GM19455 (cell line): ENCODE measurements at regions not wholly inside any gene's neighbourhood (a gene's known extent, or its start where the extent isn't known, plus 50 kb on each side); places are given as distances from the start of the nearest gene placed in this dataset.
A peak's percentile ranks its signal among the peaks of the same experiment; 100 is the strongest.

Experiments
- ATAC-seq: cut with Tn5 transposase; IDR thresholded peaks from one replicate; pipeline ENCODE4 v1.9.1; 2021; ENCODE audit not compliant: unreplicated experiment

DNA sequence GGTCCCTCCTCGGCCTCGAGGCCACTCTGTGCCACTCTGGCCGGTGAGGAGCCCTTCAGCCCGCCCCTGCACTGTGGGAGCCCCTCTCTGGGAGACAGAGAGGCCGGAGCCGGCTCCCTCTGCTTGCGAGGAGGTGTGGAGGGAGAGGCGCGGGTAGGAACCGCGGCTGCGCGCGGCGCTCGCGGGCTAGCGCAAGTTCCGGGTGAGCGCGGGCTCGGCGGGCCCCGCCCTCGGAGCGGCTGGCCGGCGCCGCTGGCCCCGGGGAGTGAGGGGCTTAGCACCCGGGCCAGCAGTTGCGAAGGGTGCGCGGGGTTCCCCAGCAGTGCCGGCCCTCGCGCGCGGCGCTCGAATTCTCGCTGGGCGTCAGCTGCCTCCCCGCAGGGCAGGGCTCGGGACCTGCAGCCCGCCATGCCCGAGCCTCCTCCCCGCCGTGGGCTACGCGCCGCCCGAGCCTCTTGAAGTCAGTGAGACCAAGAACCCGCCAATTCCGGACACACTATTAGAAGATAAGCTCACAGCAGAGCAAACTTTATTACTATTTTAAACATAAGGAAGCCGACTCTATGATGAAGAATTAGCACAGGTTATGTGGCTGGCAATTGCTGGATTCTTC lies 825.8 kb upstream of the FANCL start:
- no peak for ATAC-seq

DNA sequence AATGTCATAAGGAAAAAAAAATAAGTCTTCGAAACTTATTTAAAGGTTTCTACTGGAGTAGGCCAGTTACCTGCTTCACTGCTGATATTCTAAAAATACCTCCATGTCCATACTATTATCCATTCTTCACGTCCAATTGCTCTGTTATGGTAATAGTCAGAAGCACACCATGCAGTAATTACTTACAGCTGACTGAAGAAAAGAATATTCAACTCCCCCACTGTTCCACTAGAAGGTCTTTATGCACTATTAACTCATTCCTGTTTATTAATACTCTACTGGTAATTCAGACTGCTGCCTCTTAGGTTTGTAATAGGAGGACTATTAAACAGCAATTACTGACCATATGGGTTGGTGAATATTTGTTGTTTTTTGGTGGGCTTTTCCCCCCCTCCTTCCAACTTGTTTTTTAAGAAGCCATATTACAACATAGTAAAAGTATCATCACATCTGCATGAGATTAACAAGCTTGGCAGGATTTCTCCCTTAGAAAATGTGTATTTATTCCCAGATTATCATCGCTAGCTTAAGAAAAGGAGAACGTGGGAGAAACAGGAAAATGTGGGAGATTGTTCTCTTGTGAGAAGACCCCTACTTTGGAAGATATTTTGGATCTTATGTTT lies 806.4 kb upstream of the FANCL start:
- no peak for ATAC-seq

DNA sequence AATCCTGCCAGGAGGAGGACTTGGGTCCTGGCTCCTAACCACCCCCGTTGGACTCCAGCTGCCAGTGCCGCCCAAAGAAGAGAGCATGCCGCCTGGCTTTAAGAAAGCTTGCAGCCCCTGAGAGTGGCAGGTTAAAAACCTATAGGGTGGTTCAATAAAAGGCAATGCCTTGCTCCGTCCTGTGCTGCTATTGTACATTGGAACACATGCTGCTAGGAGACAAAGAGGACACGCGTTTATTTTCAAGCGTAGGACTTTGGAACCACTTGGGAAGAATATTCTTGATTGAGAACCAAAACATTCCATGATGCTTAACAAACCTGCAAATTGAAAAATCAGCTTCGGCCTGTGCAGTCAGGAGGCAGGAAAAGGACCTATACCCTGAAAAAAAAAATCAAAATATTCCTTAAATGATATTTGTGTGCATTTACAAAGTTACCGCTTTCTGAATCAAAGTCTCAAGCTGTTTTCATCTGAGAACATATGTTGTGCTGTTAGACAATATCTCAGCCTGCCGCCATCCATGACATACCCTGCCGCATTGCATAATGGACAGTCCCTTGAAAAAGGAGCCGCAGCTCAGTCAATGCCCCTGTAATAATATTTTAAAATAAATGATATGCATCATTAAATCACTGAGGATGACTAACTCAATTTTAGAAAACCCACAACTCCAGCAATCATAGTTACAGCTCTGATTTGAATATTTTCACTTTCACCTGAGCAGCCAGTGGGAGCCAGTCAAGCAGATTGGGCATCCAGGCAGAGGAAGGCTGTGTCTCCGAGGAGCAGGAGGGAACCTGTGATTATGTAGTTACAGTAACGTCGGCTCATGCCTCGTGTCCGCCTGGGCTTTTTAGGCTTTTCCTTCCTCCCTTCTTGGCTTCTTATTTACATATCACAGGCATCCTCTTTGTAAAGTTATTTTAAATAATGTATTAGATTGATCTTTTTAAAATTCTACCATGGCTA lies 805.6 kb upstream of the FANCL start:
- ATAC-seq = no peak

DNA sequence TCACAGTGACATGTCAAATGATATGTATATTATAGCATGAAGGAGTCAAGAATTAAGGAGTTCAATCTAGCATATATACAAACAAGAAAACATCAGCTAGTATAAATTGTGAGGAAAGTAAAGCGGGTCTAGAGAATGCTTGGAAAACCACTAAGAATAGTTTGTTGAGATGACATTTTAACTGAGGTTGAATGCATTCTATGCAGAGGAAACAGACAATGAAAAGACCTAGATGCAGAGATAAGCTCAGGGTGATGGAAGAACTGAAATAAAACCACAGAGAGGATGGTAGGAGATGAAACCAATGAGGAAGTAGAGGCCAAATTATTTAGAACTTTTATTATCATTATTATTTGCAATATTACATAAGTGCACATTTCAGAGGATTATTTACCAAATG lies 803.6 kb upstream of the FANCL start:
- no peak for ATAC-seq

DNA sequence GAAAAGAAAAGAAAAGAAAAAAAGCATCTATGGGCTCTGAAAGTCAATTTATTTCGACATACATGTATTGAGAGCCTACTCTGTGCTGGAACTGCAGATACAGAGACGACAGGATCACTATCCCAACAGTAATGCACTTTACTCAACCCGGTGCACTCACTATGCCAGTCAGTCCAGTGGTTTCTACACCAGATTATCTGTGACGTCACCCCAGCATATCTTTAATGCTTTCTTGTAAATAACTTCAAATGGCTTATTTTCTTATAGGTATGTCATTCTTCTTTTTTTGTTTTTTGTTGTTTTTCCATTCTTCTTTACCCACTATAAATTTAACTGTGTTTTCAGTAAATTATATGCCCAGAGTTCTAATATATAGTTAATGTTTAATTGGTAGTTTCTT lies 800.0 kb upstream of the FANCL start:
- ATAC-seq = no peak

DNA sequence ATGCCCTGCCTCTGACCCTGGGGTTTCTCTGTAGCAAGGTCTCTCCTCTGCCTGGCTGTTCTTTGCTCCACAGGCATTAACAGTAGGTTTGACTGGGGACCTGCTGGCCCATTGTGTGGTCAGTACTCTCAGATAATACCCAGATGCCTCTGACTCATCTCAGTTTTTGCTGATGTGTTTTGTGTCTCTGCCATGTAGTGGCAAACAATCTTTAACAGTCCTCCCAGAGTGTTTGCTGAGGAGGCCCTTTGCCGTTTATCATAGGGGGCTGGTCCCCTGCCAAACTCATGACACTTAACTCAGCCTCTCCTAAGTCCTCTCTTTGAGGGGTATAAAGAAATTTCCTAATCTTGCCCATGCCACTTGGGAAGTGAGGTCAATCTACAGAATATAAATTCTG lies 793.7 kb upstream of the FANCL start:
- no peak for ATAC-seq

DNA sequence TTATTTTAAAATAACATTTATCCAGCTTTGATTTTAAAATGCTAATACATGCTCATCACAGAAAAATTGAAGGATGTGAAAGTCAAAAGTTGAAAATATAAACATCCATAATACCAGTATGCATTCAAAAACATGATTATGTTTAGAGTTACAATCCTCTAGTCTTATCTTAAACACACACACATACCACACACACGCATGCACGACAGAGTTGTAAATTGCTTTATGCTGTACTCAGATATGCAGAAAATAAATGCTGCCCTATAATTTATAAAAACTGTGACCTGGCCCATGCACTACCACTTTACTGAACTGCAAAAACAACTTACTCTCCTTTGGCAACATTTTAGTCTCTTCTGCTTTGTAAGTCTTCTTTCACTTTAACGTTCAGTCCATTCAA lies 793.0 kb upstream of the FANCL start:
- ATAC-seq = no peak

DNA sequence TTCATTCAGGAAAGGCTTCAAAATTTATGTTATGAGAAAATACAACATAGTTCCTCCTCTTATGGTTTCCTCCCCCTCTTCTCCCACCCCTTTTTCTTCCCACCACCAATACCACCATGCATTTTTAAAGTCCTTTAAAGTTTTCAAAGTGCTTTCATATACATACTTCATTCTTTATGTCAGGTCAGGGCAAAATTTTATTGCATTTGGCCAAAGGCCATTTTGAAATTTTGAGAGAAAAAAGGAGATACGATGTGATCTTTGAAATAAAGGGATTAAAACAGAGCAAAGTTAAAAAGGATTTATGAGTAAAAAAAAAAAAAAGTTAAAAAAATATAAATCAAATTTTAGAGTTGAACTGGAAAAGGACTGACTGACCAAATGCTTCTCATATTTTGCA lies 792.5 kb upstream of the FANCL start:
- ATAC-seq = no peak

DNA sequence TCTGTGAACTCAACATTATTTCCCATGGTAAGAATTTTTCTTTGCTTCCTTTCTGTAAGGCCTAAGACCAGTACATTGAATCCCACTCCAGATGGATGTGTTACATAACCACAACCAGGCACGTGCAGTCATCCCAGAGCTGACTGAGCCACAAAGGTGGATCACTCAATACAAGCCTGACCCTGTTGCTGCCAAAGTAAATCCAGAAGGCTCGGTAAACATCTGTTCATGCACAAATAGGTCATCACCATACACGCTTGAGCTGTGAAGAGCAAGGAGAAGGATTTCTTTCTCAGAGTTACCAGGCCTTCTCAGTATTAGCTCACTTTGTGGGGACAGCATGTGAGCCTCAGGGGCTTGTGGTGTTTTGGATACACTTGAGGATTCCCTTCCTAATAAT lies 791.4 kb upstream of the FANCL start:
- no peak for ATAC-seq

DNA sequence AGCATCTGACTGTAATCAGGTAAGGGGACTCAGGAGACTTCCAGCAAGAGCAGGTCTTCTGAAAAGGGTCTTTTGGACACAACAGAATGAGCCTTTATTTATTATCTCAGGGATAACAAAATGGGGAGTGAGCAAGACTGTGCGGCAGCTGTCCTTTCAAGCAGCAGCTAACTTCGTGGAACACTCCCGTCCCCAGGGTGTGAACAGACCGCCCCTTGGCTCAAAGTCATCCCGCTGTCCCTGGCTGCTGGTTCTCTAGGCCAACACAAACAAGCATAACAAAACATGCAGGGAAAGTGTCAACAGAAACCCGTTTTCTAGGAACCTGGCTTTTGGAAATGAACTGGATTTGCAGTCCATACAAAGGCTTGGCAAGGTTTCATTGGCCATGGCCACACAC lies 787.9 kb upstream of the FANCL start:
- no peak for ATAC-seq

DNA sequence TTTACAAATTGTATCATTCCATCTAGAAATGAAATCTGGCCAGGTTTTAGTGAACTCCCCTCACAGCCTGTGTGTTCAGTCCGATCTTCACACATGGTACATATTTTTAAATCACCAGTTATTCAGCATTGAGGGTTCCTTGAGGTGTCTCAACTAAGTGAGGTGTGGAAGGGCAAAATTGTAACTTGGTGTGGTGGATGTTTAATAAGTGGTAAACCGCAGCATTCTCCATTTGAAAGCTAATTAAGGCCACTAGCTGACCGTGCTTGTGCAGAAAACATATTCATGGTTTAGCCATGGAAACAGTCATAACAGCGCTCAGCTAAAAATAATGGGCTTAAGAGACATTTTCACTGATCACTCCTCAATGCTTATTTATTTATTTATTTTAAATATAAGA lies 786.2 kb upstream of the FANCL start:
- no peak for ATAC-seq

DNA sequence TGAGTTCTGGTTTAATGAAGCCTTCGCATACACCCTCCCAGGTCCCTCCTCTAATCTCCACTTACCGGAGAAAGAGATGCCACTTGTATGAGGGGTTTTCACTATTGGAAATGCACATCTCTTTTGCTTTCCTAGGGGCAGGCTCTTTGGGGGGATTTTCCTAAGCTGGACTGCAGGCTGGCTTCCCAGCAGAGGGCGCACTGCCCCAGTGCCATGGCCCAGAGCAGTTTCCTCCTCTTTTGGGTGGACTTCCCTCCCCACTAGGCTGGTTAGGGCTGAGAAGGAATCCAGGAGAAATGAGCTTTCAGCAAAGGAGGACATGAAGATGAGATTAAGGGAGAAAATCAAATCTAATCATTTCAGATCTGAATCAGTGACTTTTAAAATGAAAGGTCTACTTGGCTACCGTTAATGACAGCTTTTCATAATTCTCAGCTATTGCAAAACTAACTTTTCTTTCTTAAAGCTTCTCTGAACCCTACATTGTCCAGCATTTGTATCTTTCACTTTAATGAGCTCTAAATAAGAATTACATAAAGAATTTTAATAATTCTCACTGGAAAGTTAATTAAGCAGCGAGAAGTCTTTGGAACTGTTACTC lies 784.1 kb upstream of the FANCL start:
- ATAC-seq = peak; percentile 68

DNA sequence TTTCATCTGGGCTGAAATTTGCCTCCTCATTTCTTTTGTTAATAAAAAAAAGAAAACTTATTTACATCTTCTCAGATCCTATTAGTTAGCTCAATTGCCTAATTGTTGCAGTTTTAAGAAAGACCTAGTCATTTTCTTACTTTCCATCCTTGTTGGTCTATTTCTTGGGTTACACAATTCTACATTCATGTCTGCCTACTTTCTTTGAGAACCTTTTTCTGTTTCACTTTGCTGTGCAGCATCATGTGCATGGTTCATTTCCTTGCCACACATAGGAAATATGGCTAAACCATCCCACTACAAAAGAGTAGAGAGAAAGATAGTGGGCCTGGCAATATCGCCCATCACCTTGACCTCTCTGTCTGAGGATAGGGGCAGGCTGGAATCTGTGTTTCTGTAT lies 780.7 kb upstream of the FANCL start:
- ATAC-seq = no peak

DNA sequence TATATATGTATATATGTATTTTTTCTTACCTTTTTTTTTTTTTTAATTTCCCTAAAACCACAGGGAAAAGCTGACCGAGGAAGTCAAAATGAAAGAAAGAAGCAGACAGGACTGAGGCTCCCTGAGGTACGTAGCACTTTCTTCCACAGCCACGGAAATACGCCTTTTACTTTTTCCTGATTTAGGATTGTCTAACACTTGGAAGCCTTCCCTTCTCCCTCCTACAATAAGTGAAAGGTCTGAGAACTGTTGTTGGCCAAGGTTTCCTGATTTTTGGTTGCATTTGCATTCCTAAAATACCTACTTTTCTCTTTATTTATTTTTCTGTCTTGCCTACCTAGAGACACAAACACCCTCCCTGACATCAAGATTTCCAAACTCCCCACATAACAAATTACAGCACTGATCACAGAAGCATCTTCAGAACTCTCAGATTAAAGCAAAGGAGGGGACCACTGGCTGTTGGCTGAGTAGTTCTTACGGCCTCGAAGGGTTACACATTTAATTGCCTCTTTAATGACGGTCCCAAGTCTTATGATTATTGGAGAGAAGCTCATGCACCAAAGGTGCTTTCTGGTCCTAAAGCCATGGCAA lies 778.5 kb upstream of the FANCL start:
- no peak for ATAC-seq

DNA sequence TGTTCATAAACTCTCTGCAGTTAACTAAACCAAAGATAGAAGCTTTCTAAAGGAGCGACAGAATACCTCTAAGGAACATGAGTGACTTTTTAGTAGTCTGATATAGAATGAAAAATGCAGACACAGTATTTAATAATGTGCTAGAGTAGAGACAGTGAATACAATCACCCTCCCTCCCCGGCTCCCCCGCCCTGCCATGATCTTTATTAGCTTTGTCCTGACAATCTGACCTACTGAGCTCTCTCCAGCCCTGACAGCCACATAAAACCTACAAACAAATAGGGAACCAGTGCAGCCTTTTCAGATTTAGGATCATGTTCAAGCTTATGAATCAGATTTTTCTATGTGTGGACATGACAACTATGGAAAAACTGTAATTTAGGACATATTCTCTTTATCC lies 777.6 kb upstream of the FANCL start:
- ATAC-seq = no peak

DNA sequence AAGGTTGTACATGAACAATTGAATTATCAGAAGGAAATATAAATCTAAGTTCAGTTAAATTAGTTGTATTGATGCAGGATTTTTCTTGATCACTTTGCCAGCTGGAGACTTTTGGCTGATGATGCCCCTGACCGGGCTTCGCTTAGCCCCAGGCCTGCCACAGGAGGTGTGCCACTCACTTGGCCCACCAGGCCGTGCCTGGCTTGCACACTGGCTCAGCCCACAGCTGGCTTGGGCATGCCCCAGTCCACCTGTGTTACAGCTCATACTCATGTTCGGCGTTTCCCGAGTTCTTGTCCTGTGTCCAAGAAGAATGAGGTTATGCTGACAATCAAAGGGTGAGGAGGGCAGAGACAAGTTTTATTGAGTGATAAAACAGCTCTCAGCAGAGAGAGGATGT lies 773.9 kb upstream of the FANCL start:
- ATAC-seq = no peak

DNA sequence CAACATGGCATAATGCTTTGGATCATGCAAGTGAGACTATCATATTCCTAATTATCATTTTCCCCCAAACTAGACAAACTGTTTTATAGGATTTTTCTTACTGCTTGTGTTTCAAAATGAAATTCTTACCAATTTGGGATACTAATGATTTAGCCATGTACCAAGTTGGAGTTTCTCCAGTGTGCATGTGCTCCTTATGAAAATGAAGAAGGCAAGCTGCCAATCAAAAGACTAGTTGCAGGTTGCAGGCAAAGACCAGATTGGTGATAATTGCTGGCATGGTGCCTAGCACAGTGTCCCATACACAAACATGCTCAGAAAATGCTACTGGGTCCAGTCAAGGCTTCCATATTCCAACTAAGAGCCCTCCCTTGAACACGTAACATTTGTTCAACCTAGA lies 771.8 kb upstream of the FANCL start:
- no peak for ATAC-seq

DNA sequence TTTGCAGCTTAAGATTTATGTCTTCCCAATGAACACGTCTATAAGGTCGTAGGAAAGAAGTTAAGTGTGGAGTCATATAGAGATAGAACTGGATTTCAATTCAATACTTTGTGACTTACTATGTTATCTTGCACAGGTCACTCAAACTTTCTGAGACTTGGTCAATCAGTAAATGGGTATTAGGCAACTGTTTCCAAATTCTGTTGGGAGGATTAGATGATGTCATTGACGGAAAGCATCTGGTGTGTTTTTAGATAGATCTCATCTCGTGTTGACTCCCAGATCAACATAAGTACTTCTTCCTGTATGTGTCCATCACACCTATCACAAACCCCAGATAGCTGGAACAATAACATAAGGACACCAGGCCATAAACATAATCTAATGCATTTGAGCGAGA lies 771.1 kb upstream of the FANCL start:
- no peak for ATAC-seq

DNA sequence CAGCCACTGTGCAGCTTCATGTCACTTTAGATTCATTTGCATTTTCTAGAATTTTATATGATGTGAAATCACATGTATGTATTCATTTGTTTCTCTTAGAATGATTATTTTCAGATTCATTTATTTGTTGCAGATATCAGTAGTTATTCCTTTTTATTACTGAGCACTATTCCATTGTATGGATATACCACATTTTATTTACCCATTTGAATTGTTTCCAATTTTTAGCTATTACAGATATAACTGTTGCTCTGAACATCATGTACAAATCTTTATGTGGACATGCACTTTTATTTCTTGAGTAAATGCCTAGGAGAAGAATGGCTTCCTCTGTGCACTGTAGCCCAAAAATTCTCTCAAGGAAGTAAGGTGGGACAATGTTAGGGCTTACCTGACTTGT lies 767.8 kb upstream of the FANCL start:
- ATAC-seq = no peak

DNA sequence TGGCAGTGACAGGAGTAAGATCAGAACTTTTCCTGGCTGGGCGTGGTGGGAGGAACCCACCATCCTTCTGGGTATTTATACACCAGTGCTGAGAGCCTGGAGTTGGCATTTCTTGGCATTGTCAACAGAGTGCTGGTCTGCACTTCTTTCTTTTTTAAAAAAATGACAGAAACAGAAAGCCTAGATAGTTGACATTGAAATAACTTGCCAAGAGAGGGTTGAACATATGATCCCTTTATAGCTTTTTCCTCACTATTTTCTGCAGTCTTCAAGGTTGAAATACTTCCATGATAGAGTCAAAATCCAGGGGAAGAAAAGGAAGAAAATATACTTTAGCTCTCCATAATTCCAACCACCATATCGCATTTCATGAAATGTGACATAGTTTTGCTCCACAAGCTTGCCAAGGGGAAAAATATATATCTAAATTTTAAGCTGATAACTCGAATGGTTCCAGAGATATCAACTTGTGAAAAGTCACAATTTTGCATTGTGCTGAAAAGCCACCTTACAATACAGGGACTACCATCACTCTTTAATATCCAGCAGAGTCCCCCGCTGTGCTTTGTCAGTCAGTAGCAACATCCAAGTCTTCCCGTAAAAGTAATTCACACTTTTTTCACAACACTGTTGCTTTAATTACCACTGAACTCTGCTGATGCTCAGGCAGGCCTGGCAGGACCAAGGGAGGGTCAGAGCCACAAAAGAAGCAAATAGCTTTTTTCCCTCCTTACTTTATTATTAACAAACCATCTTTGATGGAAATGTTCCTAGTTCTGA lies 764.9 kb upstream of the FANCL start:
- no peak for ATAC-seq

DNA sequence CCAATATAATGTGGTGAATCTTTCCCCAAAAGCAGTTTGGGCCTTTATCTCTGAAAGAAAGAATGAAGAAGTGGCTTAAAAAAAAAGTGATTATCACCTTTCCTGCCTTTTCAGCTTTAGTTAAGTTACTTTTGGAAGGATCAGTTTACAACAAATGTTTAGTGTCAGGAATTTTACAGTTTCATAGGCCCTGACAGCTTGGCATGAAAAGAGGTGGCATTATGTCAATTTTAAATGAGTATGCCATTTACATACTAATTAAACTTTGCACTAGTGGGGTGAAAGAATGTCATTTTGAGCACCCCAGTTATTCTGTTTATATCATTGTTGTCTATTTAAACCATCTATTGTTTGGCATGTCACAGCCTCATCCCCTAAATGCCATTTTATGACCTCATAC lies 763.5 kb upstream of the FANCL start:
- ATAC-seq = no peak
